ENCODE measurements at regions not wholly inside any gene's neighbourhood (a gene's known extent, or its start where the extent isn't known, plus 50 kb on each side); places are given as distances from the start of the nearest gene placed in this dataset.

DNA sequence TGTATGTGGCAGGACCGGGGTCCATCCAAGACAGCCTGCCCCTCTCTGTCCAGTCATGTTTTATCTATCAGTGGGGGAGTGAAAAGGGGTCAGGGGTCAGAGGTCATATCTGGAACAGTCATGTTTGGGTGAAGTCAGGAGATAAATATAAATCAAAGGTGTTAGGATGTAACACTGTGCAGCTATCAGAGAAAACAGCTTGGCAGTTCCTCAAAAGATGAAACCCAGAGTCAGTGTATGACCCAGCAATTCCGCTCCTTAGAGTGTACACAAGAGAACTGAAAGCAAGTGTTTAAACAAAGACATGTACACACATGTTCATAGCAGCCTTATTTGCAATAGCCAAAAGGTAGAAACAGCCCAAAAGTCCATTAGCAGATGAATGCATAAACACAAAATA, 361.3 kb downstream of the FOXL1 start:
- no peak for DNase-seq
- TF ChIP-seq GATA1 (IDR thresholded peaks at IDR 0.05; ENCODE audit: low read depth, low read length) = no peak
- no peak for TF ChIP-seq POLR2A (IDR thresholded peaks at IDR 0.05; ENCODE audit: low read length)

DNA sequence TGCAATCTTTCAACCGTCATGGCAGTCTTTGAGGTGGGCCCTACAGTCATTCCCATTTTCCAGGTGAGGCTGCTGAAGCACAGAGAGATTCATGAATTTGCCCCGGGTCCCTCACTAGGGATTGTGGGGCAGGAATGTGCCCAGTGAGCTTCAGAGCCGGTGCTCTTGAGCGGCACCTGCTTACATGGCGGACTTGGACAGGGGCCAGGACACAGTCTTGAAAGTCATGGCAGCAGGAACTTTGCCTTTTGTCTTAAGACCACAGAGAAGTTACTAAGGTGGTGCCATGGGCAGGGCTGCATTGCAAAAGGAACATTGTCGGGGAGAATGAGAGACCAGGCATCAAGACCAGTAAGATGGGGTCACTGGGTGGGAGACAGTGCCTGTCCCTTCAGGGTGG, 363.4 kb downstream of the FOXL1 start:
- TF ChIP-seq POLR2A (IDR thresholded peaks at IDR 0.05; ENCODE audit: low read length) = no peak
- no peak for TF ChIP-seq GATA1 (IDR thresholded peaks at IDR 0.05; ENCODE audit: low read depth, low read length)
- no peak for DNase-seq

DNA sequence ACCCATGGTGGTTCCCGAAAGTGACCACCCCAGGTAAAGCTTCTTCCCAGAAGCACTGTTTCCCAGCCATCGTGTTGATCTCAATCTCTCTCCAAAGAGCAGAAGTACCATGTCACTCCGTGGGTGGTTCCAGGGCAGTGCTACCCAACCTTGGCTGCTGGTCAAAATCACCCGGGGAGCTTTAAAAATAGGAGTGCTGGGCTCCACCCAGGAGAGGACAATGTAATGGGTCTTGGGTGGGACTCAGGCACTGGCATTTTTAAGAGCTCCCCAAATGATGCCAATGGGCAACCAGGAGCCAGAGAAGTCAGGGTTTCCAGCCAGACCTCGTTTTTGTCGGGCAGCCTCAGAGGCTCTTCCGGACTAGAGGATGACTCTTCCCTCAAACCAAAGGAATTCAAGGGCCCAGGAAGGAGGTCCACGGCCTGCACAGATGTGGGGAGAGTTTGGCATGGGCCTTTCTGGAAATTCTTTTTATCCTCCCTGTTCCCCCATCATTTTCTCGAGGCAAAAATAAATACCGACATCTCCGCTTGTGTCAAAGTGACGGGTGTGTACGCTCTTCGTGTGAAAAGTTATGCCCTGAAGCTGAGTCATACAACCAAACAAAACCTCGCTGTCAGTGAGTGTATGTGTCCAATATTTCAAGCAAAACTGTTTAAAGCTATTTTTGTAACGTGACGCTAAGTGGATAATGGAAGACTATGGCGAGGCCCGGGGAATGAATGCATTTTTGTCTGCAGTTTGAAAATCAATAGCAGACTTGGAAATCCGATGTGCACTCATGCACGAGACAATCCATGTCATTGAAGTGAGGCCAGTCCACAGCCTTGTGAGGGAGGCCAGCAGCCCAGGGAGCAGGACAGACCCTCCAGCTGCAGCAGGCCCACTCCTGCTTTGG, 364.1 kb downstream of the FOXL1 start:
- TF ChIP-seq GATA1 (IDR thresholded peaks at IDR 0.05; ENCODE audit: low read depth, low read length) (no peak), POLR2A (IDR thresholded peaks at IDR 0.05; ENCODE audit: low read length) (no peak)
- DNase-seq = no peak

DNA sequence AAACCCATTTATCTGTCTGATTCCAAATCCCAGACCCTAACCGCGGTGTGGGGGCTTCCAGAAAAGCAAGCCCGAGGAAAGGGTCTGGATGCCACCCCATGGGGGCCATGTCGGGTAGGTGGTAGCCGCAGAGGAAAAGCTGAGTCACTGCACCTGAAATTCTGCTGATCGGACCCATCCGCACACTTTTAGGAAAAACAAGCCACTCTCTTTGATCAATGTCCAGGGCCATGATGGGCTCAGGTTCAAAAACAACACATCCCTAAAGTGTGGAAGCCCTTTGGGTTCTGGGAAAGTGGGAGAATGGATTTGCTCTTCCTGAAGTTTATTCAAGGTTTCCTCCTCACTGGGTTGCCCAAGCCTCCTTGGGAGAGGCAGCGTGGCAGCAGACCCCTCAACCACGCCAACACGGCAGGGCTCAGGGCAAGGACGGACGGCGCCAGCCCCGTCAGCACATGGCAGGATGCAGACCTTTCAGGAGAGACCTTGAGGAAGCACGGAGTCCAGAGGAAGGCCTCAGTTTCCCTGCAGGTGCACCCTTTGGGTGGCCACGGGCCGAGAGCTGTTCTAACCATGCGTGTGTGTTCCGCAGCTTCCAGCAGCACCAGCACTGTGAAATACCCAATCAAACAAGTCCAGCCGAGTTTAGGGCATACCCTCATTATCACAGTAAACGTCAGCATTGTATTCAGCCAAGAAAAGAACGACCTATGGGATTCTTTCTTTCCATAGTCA, 367.0 kb downstream of the FOXL1 start:
- TF ChIP-seq POLR2A (IDR thresholded peaks at IDR 0.05; ENCODE audit: low read length) (no peak), GATA1 (IDR thresholded peaks at IDR 0.05; ENCODE audit: low read depth, low read length) (no peak)

DNA sequence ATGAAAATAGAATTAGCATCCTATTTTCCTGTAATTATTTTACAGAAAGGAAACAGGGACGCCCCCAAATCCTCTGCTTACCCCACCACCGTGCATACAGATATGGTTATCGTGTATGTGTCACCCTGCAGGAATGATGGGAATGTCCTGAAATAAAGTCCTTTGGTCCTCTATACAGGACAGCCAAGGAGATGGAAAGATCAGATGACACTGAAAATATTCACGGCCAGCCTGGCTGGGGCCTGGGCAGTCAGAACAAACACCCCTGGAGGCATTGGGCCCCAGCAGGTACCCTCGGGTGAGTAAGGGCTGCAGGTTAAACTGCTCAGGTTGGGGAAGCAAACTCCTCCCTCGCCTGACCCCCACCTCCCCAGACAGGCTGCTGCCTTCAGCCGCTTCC, 368.0 kb downstream of the FOXL1 start:
- TF ChIP-seq GATA1 (IDR thresholded peaks at IDR 0.05; ENCODE audit: low read depth, low read length) (no peak), POLR2A (IDR thresholded peaks at IDR 0.05; ENCODE audit: low read length) (no peak)
- no peak for DNase-seq

More for the DNA sequence above, 367.0 kb downstream of the FOXL1 start:
- DNase-seq = no peak

DNA sequence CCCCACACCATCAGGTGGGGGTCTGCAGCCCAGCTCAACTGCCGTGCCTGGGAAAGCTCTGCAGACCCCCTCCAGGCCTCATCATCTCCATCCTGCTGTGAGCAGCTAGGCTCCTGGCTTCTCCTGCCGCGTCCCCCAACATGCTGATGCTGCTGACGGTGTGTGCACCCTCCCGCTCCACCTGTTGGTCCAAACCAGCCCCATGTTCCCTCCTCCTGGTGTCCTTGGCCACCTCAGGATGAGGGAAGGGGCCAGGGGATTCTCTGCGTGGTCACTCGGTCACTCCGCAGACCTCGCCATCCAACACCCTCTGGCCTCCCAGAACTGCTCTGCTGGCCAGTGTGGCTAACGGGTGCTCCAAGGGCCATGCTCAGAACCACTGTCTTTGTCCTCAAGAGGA, 368.6 kb downstream of the FOXL1 start:
- TF ChIP-seq POLR2A (IDR thresholded peaks at IDR 0.05; ENCODE audit: low read length) = no peak
- no peak for TF ChIP-seq GATA1 (IDR thresholded peaks at IDR 0.05; ENCODE audit: low read depth, low read length)
- no peak for DNase-seq

DNA sequence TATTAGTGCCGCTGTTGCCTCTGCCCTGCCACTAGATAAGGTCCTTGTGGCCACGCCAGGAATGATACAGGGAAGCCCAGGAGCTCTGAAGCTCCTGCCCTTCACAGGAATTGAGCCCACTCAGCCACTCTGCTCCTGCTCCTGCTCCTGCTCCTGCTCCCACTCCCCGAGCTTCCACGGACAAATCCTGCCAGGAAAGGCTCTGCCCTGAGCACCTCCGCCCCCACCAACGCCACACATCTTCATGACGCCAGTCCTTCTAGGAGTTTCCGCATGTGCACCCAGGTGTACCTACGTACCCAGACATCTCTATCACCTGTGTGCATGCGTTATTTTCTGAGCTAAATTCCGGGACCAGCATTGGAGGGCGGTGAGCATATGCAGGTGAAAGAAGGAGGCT, 369.1 kb downstream of the C16orf95 start:
- TF ChIP-seq GATA1 (IDR thresholded peaks at IDR 0.05; ENCODE audit: low read depth, low read length) (no peak), POLR2A (IDR thresholded peaks at IDR 0.05; ENCODE audit: low read length) (no peak)

DNA sequence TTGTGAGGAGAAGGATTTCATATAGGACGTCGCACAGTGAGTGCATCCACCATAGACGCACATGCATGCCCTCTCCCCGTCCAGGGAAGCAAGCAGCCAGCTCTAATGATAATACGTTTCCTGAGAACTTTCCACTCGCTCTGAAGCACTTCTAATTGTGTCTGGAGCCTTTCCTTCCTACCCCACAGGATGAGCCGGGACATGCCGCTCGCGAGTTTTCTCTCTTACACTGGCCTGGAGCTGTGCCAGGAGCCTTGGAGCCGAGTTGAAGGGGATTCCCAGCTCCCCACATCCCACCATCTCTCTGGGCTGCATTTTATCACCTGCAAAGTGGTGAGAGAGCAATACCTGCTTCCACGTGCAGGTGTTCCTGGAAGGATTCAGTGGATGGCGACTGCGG, 368.1 kb downstream of the C16orf95 start:
- no peak for TF ChIP-seq GATA1 (IDR thresholded peaks at IDR 0.05; ENCODE audit: low read depth, low read length)
- no peak for TF ChIP-seq POLR2A (IDR thresholded peaks at IDR 0.05; ENCODE audit: low read length)
- DNase-seq = no peak

More for the DNA sequence above, 369.1 kb downstream of the C16orf95 start:
- no peak for DNase-seq

DNA sequence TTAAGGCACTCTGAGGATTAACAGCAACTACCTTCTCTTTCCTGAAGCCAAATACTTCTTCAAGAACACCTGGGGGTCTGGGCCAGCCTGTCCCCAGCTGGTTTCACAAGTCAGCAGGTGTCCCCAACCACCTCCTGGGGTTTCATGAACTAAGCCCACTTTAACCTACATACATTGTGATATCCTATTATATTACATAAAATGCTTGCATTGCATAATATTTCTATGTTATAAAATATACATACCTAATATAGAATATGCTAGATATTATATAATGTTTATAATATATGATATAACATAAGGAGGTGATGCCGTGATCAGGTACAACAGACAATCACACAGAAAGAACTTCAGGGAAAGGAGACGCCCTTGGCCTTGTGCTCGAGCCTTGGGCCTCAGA, 367.6 kb downstream of the C16orf95 start:
- no peak for DNase-seq
- no peak for TF ChIP-seq GATA1 (IDR thresholded peaks at IDR 0.05; ENCODE audit: low read depth, low read length)
- no peak for TF ChIP-seq POLR2A (IDR thresholded peaks at IDR 0.05; ENCODE audit: low read length)

DNA sequence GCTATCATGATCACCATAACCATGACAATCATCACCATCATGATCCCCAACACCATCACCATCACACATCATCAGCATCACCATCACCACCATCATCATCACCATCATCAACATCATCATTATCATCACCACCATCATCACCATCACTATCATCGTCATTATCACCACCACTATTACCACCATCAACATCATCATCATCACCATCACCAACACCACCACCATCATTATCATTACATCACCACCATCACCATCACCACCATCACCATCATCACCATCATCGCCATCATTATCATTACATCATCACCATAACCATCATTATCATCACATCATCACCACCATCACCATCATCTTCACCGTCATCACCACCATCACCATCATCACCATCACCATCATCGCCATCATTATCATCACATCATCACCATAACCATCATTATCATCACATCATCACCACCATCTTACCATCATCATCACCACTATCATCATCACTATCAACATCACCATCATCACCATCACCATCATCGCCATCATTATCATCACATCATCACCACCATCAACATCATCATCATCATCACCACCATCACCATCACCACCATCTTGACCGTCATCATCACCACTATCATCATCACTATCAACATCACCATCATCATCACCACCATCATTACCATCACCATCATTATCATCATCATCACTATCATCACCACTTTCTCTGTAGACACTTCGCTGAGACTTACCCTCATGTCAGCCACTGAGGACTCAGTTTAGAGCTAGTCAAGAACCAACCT, 366.0 kb downstream of the C16orf95 start:
- TF ChIP-seq POLR2A (IDR thresholded peaks at IDR 0.05; ENCODE audit: low read length) (no peak), GATA1 (IDR thresholded peaks at IDR 0.05; ENCODE audit: low read depth, low read length) (no peak)
- no peak for DNase-seq

DNA sequence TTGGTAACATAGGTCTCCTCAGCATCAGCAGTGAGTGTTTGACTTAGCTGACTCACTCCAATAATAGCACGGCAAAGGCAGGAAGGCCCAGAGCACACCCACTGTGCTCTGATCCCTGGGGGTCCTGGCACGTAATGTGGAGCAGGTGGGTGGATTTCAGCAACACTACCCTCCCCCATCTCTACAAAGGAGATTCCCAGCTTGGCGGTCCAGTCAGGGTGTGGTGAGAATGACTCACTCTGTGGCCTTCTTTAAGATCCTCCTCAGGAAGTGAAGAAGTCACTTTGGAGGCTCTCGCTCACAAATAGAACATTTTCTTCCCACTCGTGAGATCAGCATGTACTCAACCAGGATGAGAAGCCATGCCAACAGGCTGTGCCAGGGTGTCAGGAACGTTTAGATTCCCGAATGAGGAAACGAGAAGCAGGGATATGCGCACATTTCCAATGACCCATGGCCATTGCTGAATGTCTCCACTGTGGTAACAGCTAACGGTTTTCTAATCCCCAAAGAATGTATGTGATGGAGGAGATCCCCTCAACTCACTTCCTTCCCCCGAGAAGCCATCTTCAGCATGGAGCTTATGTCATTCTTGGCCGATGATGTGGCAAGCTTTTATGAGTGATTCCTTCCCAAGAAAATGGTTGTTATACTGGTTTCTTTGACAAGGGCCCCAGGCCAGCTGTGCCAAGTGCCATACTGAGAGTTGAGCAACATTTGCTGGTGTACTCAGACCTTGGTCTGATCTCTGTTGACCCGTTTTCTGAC, 365.2 kb downstream of the C16orf95 start:
- TF ChIP-seq POLR2A (IDR thresholded peaks at IDR 0.05; ENCODE audit: low read length) (no peak), GATA1 (IDR thresholded peaks at IDR 0.05; ENCODE audit: low read depth, low read length) (no peak)
- DNase-seq = no peak

DNA sequence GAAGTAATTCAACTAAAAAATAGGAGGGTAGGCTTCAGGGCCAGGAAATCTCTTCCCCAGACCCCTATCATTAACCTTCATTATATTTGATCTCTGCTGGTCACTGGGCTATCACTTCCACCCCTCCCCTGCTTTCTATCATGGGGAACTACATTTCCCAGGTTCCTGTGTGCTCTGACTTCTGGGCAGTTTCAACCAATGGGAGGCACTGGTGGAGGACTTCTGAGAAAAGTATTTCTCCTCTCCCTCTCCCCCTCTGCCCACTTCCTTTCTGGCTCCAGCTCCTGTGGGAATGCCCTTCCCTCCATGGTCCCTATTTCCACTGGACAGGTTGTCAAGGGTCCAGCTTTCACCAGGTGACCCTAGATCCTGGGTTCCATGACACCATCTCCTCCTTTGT, 364.4 kb downstream of the C16orf95 start:
- TF ChIP-seq POLR2A (IDR thresholded peaks at IDR 0.05; ENCODE audit: low read length) = no peak
- TF ChIP-seq GATA1 (IDR thresholded peaks at IDR 0.05; ENCODE audit: low read depth, low read length) = no peak
- DNase-seq = no peak

Data from erythroblast (primary cell).